ENCODE measurements at regions not wholly inside any gene's neighbourhood (a gene's known extent, or its start where the extent isn't known, plus 50 kb on each side); places are given as distances from the start of the nearest gene placed in this dataset.

DNA sequence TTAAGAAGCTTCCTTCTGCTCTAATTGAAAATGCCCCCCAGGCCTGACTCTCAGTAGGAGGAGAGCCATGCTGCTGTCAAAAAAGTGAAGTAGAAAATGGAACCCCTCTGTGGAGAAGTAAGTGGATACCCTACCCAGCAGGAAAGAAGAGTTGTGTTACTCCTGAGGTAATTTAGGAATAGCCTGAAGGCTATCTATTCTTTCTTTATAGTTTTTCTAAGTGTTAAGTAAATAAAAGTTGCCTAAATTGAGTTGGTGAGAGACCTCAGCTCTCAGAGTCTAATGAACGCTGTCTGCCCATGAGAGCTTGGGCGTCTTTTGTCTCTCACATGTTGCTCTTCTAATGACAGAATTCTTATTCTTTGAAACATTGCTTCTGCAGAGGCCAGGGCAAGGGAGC lies 116.2 kb downstream of the NSUN3 start:
- no peak for DNase-seq

DNA sequence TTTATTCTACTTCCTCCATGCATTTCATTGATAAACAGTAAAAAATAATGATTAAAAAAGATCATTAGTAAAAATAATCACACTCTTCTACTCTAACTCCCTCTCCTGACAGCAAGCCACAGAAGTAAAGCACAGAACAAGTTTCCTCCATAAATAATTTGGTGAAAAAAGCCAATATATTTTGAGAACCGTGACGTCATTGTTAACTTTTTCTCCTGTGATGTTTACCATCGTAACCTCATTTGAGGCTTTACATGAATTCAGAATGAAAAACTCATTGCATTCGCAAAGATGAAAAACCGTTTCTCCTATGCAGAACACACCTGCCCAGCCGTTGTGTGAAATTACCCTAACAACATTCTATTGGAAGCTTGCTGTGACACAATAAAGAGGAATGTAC lies 120.7 kb downstream of the NSUN3 start:
- no peak for DNase-seq

DNA sequence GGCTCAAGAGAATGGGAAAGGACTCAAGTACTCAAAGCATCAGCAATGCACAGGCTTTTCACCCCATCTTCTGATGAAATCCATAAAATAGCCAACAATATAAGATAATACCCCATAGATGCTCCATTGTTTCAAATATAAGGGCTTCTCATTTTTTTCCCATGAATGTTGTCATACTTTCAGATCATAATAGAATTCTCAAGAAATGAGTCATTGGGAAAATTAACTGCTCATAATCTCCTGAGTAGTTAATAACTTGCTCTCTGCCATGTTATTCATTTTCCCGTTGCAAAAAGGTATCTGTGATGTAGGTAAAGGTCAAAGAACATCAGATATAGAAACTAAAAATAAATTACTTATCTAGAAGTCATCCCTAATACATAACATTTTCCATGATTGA lies 121.9 kb downstream of the NSUN3 start:
- DNase-seq, result no peak

DNA sequence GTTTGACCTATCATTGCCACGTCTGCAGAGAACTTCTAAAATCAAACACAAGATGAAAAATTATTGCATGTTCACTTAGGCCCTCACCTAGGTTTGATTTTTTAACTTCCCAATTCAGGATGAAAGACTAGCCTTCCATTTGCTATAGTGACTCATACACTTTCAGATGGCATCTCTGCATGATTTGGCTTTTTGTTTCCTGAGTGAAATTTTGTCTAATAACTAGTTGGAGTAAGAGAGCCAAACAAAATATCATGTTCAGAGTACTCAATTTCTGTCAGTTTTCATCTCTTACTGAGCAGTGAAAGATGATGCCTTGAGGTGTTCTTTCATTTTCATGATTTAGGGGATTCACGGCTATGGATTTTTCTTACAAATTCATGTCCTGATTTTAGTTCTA lies 122.9 kb downstream of the NSUN3 start:
- no peak for DNase-seq

DNA sequence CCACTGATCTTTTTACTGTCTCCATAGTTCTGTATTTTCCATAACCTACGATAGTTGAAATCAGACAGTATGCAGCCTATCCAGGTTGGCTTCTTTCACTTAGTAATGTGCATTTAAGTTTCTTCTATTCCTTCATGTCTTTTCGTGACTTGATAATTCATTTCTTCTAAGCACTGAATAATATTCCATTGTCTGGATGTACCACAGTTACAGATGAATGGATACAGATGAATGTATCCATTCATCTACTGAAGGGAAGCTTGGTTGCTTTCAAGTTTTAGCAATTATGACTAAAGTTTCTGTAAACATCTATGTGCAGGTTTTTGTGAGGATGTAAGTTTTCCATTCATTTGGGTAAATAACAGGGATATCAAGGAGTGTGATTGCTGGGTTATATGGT lies 124.8 kb downstream of the NSUN3 start:
- no peak for DNase-seq

DNA sequence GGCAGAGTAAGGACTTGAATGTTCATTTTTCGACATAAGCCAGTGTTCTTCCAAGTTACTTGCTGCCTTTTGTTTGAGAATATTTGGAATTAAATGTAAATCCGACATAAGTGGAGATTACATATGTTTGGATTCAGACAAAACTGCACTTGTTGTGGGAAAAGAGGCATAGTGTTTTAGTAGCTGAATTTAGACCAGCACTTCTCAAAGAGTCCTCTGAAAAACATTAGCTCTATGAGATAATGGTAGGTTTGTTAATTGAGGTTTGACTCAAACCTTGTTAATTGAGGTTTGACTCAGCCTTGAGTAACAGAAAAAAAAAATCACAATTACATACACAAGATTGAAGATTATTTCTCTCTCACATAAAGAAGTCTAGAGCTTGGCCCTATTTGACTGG lies 132.5 kb downstream of the NSUN3 start:
- DNase-seq, result no peak

DNA sequence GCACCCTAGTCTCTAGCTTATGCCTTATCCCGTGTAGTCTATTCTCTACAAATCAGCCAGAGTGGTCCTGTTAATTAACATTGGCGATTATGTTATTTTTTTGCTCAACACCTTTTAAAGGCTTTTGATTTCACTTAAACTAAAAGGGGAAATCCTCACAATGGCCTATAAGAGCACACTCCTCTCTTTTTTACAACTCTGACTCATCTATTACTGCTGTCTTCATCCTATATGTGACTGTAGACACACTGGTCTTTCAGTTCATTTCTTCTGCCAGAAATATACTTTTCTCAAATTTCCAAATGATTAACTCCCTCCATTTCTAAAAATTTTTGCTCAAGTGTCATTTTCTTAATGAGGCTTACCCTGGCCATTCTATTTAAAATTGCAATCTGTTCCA lies 143.4 kb downstream of the NSUN3 start:
- DNase-seq, result no peak

DNA sequence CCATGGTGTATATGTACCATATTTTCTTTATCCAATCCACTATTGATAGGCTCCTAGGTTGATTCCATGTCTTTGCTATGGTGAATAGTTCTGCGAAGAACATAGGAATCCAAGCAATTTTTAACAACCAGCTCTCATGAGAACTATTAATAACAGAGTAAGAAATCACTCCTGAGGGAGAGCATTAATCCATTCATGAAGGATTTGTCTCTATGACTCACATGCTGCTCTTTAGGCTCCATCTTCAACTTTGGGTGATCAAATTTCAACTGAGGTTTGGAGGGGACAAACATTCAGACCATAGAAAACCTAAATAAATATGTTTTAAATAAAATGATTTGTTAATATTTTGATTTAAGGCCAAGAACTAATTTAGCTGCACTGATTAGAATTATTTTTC lies 147.4 kb downstream of the NSUN3 start:
- no peak for DNase-seq

DNA sequence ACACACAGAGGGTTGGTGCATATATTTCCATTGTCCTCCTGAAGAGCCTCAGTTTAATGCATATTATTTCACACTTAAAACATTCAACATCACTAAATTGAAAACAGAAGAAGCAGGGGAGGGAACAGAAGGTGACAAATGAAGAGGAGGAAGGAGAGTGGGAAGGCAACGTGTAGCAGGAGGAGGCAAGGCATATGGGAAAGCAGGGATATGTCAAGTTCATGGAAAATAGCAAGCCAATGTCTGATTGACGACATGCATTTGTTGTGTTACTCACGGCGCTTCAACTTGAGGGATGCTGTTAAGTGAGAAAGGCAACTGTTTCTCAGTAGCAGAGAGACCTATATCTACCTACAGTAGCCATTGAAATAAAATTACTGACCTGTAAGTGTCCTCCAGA lies 154.5 kb downstream of the NSUN3 start:
- peak in 1 of 2 donors; percentile 21 for DNase-seq

DNA sequence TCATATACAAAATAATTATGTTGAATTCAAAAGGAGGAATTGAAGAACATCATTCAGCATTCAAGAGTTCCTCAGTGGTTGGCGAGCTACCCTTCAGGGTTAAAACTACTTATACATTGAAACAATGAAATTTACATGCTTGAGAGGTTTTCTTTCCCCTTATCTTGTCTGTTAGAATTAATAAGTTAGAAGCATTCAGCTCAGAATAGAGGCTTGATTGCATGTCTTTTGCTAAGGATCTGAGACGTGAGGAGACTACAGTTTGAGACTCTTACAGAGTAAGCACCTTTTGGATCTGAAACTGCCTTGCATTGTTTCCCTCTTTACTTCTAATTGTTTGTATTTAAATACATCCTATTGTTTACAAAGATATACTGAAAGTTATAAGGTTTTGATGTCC lies 157.6 kb downstream of the NSUN3 start:
- DNase-seq, result no peak

DNA sequence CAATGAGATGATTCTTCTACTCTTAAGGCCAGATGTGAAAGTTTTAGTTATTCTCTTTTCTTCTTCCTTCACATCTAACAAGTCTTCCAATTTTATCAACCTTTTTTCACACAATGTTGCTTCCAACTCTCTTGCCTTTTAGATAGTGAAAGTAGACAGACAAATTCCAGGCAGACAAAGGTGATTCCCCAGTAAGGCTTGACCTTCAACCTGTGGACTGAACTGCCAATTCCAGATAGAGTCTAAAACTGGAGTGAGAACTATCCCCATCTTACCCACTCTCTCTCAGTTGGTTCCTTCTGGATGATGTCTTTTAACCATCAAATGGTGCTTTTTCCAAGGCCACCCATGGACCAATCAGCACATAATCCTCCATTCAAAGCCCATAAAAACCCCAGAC lies 159.0 kb downstream of the NSUN3 start:
- no peak for DNase-seq

DNA sequence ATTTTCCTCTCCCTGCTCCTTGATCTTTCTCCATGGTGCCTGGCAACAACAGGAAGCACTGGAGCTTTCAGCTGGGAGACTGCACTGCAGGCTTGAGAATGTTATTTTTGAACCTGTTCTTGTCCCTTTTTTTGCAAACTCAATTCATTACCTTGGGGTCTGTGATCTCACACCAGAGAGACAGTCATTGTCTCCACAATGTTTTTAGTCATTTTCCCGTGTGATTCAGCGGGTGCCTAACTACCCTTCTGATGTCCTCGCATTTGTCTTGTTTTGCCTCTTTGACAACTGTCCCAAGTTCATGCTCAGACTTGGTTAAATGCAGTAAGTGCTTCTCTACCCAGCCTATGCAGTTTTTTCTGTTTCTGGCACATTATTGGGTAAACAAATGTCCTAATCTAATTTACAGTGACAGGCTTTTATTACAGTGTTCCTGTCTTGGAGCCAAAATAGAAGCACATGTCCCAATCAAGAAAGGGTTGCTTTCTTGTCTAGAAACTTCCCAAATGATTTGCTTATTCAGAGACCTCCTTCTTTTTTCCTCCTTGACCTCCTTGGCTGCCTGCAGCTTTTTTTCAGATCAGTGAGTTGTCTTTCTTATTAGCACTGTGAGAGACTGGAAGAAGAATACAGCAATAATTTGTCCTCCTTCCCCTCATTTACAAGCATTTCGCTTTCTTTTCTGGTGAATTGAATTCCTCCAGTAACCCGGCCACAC lies 162.4 kb downstream of the NSUN3 start:
- peak in 1 of 2 donors; percentile 84 for DNase-seq

DNA sequence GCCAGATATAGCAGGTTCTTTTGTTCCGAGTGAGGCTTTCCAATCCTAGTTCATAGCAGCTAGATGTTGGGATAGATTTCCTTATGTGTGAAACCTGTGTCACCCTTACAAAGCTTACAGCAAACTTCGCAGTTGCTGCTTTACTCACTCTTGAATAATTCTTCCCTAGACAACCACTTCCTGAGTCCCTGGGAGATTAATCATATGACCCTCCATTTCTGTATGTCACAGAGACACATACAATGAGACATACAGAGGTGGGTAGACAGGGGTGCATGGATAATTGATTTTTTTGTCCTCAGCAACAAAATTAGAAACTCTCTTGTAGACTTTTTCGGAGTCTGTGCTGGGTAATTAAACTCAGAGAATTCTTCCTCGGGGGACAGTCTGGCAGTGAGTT lies 163.2 kb downstream of the NSUN3 start:
- DNase-seq, result no peak

DNA sequence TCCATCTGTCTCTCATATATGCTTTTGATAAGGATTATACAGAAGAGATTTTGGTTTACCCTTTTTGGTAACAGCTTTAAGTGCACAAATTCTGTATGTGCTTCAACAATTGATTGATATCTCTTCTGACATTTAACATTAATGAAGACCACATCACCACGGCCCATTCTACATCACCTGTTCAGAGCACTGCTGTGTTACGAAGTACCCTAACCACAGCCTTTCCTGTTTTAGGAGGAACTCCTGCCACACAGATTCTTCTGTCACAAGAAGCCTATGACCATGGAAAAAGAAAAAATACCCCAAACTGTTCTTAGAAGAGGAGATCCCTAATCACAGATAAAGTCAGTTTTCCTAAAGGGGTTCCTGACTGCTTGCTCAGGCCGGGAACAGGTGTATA lies 170.1 kb downstream of the NSUN3 start:
- no peak for DNase-seq

DNA sequence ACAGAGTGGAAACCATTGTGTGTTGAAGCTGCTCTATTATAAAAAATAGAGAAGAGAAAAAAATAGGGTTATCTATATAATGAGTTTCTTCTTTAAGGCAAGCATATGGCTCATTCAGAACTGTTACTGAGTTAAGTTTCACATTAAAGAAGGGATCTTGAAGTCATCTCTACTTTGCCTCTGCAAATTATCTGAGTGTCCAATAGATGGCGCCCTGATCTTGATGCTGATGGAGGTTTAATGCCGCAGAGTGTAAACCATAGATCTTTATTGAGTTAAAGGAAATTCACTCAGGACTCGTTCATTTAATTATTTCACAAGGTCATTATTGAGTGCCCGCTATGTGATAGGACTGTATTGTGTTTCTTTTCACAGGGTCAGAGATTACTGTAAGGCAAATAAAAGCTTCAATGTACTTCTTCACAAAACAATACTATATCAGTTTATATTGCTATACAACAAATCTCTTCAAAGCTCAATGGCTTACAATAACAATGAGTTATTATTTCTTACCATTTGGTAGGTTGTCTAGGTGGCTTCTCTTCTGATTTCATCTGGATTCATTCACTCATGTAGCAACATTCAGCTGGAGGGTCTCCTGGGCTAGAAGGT lies 171.4 kb downstream of the NSUN3 start:
- peak in 1 of 2 donors; percentile 32 for DNase-seq

DNA sequence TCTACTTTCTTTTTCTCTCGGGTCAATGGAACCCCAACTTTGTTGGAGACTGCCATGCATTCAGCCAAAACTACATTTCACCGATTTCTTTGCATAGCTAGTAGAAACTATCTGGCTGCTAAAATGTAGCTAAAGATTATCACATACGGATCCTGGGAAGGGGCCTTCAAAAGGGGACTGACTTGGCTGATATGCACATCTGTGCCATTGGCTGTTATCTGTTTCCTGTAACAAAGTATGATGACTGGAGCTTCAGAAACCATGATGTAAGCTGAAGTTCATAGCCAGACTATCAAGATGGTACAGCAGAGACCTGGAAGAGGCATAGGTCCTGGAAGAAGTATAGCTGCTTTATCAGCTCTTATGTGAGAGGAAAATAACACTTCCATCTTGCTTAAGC lies 179.1 kb downstream of the NSUN3 start:
- DNase-seq, result no peak

DNA sequence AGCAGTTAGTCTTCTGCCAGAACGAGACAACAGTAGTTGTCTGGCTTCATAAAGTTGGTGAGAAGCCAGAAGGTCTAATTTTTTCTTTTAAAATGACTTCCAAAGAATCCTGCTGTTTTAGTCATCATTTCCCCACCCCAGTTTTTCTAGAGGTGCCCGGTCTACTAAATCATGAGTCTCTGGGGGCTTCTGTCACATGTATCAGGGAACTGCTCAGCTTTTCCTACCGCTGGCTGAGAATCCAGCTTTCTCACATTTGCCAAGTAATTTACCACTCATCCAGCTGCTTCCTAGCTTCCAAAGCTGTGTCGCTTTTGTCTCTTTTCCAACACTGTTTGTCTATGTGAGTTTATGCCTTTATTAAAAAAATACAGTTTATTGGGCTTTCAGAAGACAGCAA lies 183.3 kb downstream of the NSUN3 start:
- no peak for DNase-seq

DNA sequence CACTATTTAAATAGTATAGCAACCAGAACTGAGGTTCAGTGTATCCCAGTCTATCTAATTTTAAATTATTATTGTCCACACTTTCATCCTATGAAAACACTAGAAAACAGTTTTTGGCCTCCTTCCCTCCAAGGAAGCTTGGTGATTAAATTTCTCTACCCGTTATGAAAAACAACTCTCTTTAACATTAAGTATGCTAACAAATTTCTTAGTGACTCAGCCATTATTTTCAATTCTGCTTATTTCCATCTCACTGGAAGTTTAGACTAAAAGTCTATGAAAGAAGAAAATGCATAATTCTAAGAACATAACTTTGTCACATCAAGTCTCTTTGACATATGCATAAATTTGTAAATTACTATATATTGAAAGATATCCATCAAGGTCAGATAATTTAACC lies 185.2 kb downstream of the NSUN3 start:
- DNase-seq, result no peak

DNA sequence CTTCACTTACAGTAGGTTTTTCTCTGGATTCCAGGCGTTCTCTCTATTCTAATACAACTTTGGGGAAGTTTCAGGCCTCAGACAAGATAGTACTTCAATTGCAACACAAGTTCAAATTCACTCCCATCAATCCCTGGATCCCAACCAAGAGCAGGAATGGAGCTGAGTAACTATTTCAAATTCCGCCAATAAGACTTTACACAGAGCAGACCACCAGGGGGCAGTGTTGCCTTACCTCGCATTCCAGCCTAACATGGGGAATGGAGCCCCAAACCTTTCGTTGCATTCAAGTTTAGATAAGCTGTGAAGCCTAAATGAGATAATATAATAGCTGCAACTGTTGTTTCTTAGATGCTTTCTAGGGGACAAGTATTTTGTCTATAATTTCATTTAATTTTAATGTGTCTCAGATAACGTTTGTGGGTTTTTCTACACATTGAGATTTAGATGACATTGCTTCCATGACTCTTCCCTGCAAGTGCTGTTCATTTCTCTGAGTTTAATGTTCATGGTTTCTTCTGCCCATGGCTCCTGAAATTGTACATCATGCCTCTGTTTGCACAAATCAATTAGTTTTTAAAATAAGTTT lies 186.7 kb downstream of the NSUN3 start:
- DNase-seq, result peak; percentile 26 to 35

DNA sequence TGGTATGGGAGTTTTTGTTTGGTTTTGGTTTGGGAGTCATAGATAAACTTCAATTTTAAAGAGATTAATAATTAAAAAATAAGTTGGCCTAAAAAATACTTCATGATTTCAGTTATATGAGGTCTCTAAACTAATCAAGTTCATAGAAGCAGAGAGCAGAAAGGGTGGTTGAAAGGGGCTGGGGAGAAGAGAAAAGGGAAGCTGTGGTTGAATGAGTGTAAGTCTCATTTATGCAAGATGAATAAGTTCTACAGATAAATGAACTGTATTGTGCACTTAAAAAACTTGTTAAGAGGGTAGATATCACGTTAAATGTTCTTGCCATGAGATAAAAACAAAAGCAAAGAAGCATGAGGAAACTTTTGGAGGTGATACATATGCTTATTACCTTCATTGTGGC lies 188.7 kb downstream of the NSUN3 start:
- no peak for DNase-seq

DNA sequence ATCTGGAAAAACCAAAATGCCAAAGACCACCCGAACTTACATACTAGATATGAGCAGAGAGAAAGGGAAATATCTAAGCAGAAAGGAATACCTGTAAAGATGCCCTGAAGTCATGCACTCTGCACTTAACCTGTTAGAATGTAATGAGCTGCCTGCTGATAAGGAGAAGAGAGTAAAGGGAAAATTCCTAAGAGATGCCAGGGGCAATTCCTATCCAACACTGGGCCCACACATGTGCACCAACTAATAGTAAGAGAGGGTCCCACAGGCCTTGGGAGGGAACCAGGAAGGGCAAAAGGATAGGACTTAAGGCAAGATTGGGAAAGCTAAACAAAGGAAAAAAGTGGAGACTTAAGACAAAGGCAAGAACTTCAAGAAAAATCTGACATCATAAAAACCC lies 189.5 kb downstream of the NSUN3 start:
- DNase-seq, result no peak

DNA sequence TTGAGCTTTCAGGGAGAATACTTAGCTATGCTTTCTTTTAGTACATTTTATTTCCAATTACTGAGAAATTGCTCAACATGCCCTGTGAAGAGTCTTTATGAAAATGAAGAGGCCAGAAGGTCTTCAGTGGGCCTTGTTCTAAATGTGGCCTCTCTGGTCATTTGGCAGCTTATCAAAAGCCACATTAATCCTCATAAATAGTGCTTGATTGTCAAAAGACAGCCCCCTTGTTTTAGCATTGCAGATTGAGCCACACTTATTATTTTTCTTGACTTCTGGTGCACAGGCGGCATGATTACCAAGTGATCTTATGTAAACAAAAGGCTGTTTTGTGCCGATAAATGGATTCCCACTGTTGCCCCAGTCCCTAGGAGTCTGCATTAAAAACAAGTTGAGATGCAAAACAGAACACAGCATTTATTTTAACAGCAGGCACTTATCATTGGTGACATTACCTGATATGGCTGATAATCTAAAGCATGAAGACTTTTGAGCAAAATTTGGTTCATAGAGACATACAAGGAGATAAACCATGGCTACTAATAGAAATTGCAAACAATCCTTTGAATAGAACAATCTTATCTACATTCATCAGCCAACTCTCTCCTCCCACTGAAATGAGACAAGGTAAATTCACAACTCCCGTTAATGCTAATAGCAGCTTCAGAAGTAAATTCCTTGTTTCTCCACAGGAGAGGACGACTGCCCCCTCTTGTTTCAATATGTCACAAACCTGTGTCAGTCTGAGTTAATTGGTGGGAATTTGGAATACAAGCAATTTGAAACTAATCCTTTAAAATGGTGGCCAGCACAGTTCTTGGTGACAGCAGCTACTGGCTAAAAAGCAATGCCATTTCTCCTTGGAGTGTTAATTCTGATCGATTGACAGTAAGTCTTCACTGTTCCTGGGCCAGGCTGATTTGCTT lies 194.3 kb downstream of the NSUN3 start:
- no peak for DNase-seq

DNA sequence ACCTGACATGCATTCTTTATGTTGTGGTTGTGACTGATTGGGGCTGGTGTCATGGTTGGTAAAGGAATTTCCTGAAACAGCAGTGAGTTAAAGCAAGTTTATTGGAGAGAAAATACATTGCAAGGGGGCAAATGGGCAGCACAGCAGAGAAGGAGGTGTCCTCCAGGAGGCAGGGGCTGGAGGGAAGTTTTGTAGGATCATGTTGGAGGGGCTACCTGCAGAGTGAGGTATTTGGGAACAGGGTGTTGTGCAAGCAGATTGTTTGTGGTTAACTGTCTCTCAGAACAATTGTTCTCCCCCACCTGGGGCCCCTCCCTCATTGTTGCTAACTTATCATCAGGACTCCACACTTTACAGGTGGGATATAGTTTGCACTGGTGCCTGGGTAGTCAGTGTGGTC lies 196.0 kb downstream of the NSUN3 start:
- DNase-seq, result no peak

DNA sequence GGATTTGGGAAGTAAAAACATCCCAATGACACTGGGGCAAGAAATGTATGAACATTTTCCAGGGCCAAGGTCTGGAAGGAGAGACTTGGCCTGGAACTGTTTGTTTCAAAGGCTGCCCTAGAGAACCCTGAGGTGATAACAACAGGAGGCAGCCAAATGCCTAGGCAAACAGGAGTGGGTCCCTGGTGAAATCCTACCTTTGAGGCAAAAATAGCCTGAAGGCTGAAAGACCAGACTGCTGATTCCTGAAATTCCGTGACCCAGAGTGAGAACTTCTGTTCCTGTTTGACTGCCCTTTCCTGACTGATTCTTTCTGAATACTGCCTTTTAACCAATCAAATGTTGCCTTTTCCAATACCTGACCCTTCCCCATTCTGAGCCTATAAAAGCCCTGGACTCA lies 196.4 kb downstream of the NSUN3 start:
- no peak for DNase-seq

Measured in hippocampal formation (tissue), 2 donors.